CD1c-positive myeloid dendritic cell (primary cell): ENCODE measurements at regions not wholly inside any gene's neighbourhood (a gene's known extent, or its start where the extent isn't known, plus 50 kb on each side); places are given as distances from the start of the nearest gene placed in this dataset.

Source experiments
- DNase-seq: peaks from one replicate; pipeline ENCODE4 v3.0.0-alpha.2; 2016; ENCODE audit errors: extremely low spot score

DNA sequence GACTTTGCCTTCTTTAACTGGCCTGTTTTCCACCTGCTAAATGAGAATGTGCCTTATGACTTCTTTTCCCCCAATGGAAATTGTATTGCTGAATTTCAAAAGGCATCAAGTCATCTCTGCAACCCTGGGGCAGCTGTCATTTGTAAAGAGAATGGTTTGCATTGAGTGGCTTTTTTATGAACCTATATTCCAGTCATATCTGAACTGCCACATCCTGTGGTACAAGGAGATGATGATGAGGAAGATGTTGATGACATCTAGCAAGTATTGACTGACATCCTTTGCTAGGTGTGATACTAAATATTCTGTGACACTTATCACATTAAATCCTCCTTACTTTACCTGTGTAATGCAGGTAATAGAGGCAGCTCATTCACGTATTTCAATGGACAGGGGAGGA is 88.3 kb upstream of the KIAA1217 start:
- no peak for DNase-seq

DNA sequence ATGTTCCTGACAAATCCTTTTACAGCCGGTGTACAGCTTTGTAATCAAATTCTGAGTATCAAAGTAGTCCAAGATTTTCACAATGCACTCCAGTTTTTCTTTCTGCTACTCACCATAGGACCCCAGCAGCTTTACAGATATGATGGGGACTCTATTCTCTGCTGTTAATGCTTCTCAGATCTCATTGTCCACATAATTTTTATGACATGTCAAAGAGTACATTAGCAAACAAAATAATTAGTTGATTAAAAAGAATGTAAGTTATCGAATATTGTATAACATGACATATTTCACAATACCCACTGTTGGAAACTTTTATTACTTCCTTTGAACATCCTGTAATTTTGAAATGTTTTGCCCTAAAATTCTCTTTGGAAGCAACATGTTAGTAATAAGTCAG is 81.4 kb upstream of the KIAA1217 start:
- DNase-seq = no peak

GRCh38 chr10:24128066-24128730 is 80.7 kb upstream of the KIAA1217 start:
- no peak for DNase-seq

DNA sequence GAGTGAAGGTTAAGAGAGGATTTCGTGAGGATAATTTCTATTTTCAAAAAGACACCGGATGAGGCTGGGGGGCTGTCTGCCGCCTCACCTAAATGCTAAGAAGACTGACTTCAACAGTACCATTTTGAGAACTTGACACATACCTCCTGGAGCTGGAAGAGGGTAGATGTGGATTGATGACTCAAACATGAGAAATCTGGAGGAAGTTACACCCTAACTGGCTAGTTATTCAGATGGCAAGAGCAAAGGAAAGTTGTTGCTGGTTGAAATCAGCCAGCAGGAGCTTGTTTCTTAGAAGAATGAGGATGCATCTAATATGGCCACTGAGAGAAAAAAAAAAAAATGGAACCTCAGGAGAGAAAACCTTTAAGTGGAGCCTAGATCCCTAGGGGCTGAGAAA is 76.2 kb upstream of the KIAA1217 start:
- DNase-seq = no peak

GRCh38 chr10:24133835-24134234 is 75.1 kb upstream of the KIAA1217 start:
- DNase-seq = no peak

GRCh38 chr10:24136070-24136469 is 72.9 kb upstream of the KIAA1217 start:
- no peak for DNase-seq

- DNase-seq = no peak
Measured at GRCh38 chr10:24147321-24147720, 61.6 kb upstream of the KIAA1217 start.

GRCh38 chr10:24149640-24150039 is 59.3 kb upstream of the KIAA1217 start:
- DNase-seq = no peak

DNA sequence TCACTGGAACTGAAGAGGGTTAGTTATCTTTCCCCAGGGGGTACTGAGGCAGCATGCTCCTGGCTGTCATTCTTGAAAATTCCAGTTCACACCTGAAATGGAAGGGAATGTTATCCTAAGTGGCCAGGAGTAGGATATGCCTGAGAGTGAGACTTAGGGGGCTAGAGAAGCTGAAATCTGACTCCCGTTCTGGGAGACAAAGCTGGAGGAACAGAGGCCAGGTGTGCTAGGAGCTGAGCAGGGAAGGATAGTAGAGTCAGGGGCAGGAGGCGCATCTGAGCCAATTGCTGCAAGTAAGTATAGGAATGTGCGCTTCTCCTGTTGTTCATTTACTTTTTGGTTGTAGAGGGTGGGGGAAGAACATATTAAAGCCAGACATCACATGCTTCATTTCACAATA is 58.1 kb upstream of the KIAA1217 start:
- no peak for DNase-seq

DNA sequence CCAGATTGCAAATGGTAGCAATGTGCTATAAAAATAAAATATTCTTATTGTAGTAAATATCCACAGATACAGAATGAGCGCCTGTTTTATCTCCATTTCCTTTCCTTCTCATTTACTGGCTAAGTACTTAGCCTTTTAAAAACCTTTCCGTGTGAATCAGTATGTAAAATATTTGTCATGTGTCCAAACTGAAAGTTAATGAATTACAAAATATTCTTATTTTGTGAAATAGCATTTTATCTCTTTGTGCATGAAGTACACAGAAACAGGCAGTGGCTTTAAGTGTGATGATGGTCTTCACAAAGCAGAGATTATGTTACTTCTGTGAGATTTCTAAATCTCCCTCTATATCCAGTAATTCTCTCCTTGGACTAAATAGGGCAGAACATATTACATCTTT is 56.7 kb upstream of the KIAA1217 start:
- no peak for DNase-seq

- DNase-seq = no peak
Measured at GRCh38 chr10:24153031-24153430, 55.9 kb upstream of the KIAA1217 start.

GRCh38 chr10:24153537-24153936 is 55.4 kb upstream of the KIAA1217 start:
- no peak for DNase-seq

DNA sequence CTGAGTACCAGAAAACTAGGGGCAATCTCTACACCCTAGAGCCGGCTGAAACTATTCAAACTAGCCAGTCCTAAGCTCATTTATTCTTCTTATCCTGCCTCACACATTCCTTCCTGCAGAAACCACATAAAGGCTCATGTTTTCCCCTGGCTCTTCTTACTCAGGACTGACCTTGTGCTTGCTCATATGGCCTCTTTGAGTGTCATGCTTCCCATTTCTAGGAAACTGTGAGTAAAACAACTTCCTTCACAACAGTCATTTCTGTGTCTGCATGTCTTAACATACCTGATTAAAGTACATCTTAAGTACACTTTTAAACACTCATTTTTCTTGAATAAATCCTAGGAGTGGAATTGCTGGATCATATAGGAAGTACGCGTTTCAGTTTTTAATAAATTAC is 52.3 kb upstream of the KIAA1217 start:
- DNase-seq = no peak

GRCh38 chr10:24157567-24157966 is 51.4 kb upstream of the KIAA1217 start:
- no peak for DNase-seq
